Adrenal gland (tissue), 9 donors: ENCODE measurements at regions not wholly inside any gene's neighbourhood (a gene's known extent, or its start where the extent isn't known, plus 50 kb on each side); places are given as distances from the start of the nearest gene placed in this dataset.

ENCODE experiments used
- DNase-seq, 7 donors: peaks; one replicate each; pipeline ENCODE4 v3.0.0-alpha.2; 2019 to 2020
- H3K27ac ChIP-seq, 5 donors: fragments of 200-600 bp; sonication (generic) in 4 of 5; 1 replicate in 3 of 5; 2 replicates in 2 of 5; pipeline versions ENCODE4 v1.5.1 to v1.8.0; 2016 to 2020; ENCODE audit warnings: mild to moderate bottlenecking in 1 of 5
- H3K27me3 ChIP-seq: fragments of 200-600 bp; 2 replicates; pipeline ENCODE4 v1.8.0; 2021
- H3K36me3 ChIP-seq, 2 donors: fragments of 200-600 bp; replicated peaks in 1 of 2; 1 replicate in 1 of 2; 2 replicates in 1 of 2; pipeline versions ENCODE4 v1.5.1 to v1.8.0; 2018 to 2022
- H3K4me1 ChIP-seq, 2 donors: fragments of 200-600 bp; replicated peaks in 1 of 2; 1 replicate in 1 of 2; 2 replicates in 1 of 2; pipeline versions ENCODE4 v1.5.1 to v1.8.0; 2018 to 2021
- H3K4me3 ChIP-seq, 4 donors: fragments of 200-600 bp; sonication (generic) in 3 of 4; one replicate each; pipeline ENCODE4 v1.5.1; 2016 to 2018
- H3K9me3 ChIP-seq, 3 donors: fragments of 200-600 bp; sonication (generic) in 1 of 3; replicated peaks in 1 of 3; 1 replicate in 2 of 3; 2 replicates in 1 of 3; pipeline versions ENCODE4 v1.5.1 to v1.8.0; 2016 to 2021
- POLR2A ChIP-seq, 2 donors: fragments of 450-650 bp; IDR thresholded peaks; one replicate each; pipeline ENCODE4 v1.6.1; 2017; ENCODE audit warnings: antibody characterized with exemption in 2 of 2, mild to moderate bottlenecking in 2 of 2, moderate library complexity in 1 of 2
- WGBS, 4 donors: extraction: QIAGEN DNeasy Blood & Tissue Kit in 2 of 4; methylation state at CpG; one replicate each; pipeline versions ENCODE4 v1.1.5 to v1.1.7; 2013 to 2017; 5-methylcytosine and 5-hydroxymethylcytosine counted together
- intact Hi-C, 2 donors: fragments of 100-400 bp; cut with DNase I; formaldehyde crosslinking; loops; one replicate each; pipeline versions ENCODE4 v1.14.1 to v1.15.0; 2022 to 2023
- TF ChIP-seq, protein P1 (sequence below), 6 experiments: fragments of 450-650 bp in 4 of 6; fragments of 200-600 bp in 2 of 6; sonication (generic) in 1 of 6; IDR thresholded peaks; 1 replicate in 5 of 6; 2 replicates in 1 of 6; pipeline versions ENCODE4 v1.5.1 to v1.8.0; 2016 to 2021; ENCODE audit warnings: antibody characterized with exemption in 6 of 6, mild to moderate bottlenecking in 2 of 6, moderate library complexity in 1 of 6
- donor health status: healthy with polysubstance abuse.
- donor health status: Bipolar disorder and iron deficiency.
- donor health status: DM: yes; HTN: yes; CAD: no.
- donor health status: DM: no; HTN: no; CAD: no.
- donor health status: DM: no; HTN: no; CAD: no.

DNA sequence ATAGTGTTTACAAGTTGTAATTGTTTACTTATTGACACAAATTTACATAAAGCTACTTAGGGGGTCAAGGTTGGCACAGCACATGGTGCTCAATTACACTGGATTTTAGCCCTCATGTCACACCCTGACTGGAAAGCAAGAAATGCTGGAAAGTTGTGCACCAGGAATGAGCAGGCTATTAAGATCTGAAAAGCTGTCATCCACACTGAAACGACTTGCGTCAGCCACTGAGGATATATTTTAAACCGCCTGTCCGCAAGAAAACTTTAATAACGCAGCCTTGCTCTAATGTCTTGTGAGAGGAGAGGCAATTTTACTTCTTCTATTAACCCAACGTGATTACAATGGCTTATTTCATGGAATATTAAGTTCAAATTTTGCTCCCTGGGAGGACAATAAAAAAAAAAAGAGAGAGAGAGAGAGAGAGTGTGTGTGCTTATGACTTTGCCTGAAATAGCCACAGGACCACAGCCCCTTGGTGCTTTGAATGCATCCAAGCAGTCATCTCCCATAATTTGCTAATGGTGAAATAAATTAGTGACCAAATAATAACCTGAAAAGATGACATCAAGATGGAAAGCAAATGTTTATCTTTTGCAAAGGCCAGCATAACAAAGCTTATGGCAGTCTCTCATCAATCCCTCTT lies 425.4 kb upstream of the PSMD7 start:
- DNase-seq = no peak
- intact Hi-C loops = loop anchor here (10.0 kb wide), 3 partner anchors 146 to 1366 kb away; no protein-coding TSS in a partner anchor
- H3K36me3 ChIP-seq = no peaks in the 10 kb centered on the region
- H3K27ac ChIP-seq = no peak overlapping the region
- no peaks in the 10 kb centered on the region for H3K27me3 ChIP-seq
- peaks cover 0 to 7% of the 10 kb centered on the region in 2 donors for H3K4me1 ChIP-seq
- TF ChIP-seq, protein P1, sequence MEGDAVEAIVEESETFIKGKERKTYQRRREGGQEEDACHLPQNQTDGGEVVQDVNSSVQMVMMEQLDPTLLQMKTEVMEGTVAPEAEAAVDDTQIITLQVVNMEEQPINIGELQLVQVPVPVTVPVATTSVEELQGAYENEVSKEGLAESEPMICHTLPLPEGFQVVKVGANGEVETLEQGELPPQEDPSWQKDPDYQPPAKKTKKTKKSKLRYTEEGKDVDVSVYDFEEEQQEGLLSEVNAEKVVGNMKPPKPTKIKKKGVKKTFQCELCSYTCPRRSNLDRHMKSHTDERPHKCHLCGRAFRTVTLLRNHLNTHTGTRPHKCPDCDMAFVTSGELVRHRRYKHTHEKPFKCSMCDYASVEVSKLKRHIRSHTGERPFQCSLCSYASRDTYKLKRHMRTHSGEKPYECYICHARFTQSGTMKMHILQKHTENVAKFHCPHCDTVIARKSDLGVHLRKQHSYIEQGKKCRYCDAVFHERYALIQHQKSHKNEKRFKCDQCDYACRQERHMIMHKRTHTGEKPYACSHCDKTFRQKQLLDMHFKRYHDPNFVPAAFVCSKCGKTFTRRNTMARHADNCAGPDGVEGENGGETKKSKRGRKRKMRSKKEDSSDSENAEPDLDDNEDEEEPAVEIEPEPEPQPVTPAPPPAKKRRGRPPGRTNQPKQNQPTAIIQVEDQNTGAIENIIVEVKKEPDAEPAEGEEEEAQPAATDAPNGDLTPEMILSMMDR (IDR thresholded peaks at IDR 0.05) = no peak
- TF ChIP-seq POLR2A (IDR thresholded peaks at IDR 0.05) = no peak
- H3K9me3 ChIP-seq = no peaks in the 10 kb centered on the region
- 76 to 86% (median 82%) methylated on average over 6 of the region's 6 CpGs for WGBS, 4 donors
- H3K4me3 ChIP-seq = no peak overlapping the region

DNA sequence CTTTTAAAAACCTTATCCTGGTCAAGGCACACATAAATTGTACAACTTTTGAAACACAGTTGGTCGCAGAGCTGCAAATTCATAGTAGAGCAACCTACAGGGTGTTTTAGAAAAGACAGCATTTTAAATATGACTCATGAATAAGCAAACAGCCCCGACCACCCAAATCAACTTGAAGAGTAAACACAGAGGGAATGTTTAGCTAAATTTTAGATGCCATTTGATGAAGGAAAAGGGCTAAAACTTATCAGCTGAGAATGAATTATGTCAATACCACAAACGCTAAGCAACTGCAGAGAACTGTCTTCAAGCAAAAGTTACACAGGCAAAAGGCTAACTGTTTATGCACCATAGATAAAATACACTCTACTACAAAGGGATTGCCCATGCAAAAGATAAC lies 427.5 kb upstream of the PSMD7 start:
- Histone ChIP-seq H3K4me1 (peaks cover 0 to 7% of the 10 kb centered on the region in 2 donors), H3K27ac (no peak overlapping the region), H3K4me3 (no peak overlapping the region), H3K27me3 (no peaks in the 10 kb centered on the region), H3K9me3 (no peaks in the 10 kb centered on the region), H3K36me3 (no peaks in the 10 kb centered on the region)
- intact Hi-C loops = no loop called here
- no peak for DNase-seq
- 57 to 68% (median 61%) methylated on average over 3 of the region's 3 CpGs for WGBS, 4 donors
- TF ChIP-seq, protein P1 (IDR thresholded peaks at IDR 0.05) = no peak
- TF ChIP-seq POLR2A (IDR thresholded peaks at IDR 0.05) = no peak

DNA sequence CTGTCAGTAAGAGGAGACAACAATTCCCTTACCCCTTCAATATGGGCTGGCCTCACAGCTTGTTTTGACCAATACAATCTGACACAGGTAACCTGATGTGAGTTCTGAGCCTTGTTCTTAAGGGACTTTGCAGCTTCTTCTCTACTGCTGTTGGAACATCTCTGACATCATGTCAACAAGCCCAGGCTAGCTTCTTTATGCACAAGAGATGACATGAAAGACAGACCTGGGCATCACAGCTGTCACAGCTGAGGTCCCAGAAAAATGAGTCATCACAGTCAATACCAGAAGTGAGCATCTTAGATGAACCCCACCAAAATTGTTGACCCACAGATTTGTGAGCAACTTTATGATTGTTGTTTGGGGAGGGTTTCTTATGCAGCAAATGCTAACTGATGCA lies 431.7 kb upstream of the PSMD7 start:
- intact Hi-C loops = no loop called here
- DNase-seq = no peak
- no peak overlapping the region for H3K27ac ChIP-seq
- no peaks in the 10 kb centered on the region for H3K27me3 ChIP-seq
- no peaks in the 10 kb centered on the region for H3K4me1 ChIP-seq
- no peaks in the 10 kb centered on the region for H3K9me3 ChIP-seq
- H3K4me3 ChIP-seq = no peak overlapping the region
- TF ChIP-seq, protein P1 (IDR thresholded peaks at IDR 0.05) = no peak
- TF ChIP-seq POLR2A (IDR thresholded peaks at IDR 0.05) = no peak
- no peaks in the 10 kb centered on the region for H3K36me3 ChIP-seq

DNA sequence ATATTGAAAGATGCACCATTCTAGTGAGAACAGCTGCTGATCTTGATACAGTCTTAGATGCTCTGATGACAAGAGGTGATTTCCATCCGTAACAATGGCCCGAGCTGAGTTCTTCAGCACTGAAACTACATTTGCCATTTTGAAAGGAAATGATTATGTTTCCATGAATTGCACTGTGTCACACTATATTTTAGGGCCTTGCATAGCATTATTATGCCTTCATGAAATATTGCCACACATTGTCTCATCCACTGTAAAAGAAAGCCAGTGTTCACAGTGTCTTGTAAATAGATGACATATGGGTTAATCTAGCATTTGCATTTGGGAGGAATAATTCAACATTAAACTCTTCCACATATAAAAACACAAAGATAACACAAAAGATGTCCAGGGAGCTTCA lies 438.3 kb upstream of the PSMD7 start:
- no peak for TF ChIP-seq POLR2A (IDR thresholded peaks at IDR 0.05)
- TF ChIP-seq, protein P1 (IDR thresholded peaks at IDR 0.05) = no peak
- intact Hi-C loops = no loop called here

More for the DNA sequence above, 438.3 kb upstream of the PSMD7 start:
- Histone ChIP-seq H3K27me3 (no peaks in the 10 kb centered on the region), H3K4me1 (no peaks in the 10 kb centered on the region), H3K4me3 (no peak overlapping the region), H3K9me3 (no peaks in the 10 kb centered on the region), H3K36me3 (no peaks in the 10 kb centered on the region), H3K27ac (no peak overlapping the region)
- 88 to 95% (median 93%) methylated on average over 2 of the region's 2 CpGs for WGBS, 4 donors
- DNase-seq = no peak
